ENCODE measurements at regions not wholly inside any gene's neighbourhood (a gene's known extent, or its start where the extent isn't known, plus 50 kb on each side); places are given as distances from the start of the nearest gene placed in this dataset.

DNA sequence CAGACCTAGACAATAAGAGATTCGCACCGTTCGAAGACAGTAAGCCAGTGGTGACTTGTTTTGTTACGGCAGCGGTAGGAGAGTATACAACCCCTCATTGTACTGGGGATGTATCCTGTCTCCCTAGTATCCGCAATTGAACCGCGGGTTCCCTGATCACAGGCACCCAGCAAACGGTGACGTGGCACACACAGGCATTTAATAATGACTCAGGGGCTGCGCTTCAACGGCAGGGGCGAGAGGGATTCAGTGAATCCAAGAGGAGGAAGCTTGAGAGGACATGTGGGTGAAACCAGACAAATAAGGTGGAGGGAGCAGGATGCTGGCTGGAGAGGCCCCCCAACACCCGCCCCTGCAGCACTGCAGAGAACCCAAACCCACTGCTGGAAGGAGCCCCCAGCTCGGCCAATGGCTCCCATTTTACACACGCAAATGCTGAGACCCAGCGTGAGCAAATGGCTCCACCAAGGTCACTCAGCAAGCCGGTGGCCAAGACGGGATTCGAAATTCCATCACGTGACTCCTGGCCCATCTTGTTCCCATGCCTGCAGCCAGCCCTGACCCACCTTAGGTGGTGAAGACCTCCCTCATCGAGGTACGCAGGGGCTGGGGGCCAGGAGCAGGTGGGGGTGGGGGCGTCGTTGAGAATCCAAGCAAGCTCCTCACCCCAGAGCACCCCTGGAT is 149.9 kb downstream of the SYF2 start:
- DNase-seq (ENCODE audit: low read depth) = peak; percentile 90

DNA sequence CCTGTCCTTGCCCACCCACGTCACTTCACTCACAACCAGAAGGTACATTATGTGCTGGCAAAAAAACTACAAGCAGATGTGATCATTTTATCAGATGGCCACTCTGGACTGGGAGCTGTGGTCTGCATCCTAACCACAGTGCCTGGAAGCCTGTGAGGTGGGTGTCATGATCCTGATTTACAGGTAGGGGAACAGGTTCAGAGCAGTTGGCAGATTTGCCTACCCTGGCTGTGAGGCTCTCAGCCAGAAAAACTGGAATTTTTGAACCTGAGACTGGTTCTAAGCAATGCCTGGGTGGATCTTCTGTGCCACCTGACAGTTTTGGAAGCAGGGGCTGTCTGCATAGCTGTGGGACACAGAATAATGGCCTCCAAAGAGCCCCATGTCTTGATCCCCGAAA is 150.8 kb downstream of the SYF2 start:
- DNase-seq (ENCODE audit: low read depth) = no peak

GRCh38 chr1:25080294-25081209 is 150.5 kb upstream of the RUNX3 start:
- peak; percentile 15 for DNase-seq (ENCODE audit: low read depth)

DNA sequence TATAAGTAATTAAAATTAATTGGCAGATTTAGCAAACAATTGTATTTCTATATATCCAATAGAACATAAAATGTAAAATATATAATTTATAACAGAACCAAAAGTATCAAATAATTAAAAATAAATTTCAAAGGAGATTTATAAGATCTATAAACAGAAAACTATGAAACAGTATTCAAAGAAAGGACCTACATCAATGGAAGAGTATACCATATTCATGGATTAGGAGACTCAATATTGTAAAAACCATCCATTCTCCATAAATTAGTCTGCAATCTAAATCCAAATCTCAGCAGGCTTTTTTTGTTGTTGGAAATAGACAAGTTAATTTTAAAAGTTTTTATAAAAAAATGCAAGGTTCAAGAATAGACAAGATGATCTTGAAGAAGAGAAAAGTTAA is 149.0 kb upstream of the RUNX3 start:
- no peak for DNase-seq (ENCODE audit: low read depth)

DNA sequence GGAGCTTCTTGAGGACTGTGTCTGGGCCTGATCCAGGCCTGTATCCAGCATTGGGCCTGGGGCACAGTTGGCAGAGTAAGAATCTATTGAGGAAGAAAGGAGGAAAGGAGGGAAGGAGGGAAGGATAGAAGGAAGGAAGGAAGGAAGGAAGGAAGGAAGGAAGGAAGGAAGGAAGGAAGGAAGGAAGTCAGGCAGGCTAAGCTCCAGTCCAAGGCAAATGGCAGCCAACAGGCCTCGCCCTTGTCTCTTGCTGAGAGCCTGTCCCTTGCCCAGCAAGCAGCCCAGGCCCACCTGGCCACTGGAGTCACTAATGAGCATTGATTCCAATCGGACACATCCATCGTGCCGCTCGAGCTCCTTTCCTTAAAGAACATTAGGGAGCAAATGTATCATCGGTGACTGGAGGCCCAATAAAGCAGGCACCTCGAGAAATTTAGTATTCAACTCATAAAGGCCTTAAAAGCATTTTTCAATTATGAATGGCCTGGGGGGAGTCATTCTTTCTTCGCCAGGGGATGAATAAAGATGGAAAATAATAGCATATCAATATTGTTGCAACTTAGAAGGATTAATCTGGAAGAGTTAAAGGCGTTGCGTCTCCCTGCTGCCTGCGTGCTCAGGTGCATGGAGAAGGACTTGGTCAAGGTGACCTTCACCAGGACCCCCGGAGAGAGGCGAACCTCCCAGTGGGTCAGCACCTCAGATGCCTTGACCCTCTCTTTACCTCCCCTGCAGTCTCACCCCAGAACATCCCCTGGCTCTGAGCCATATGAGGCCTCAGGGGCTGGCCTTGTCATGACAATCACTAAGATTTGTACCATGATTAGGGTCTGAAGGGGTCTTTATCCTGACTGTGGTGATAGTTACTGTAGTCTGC is 144.5 kb upstream of the RUNX3 start:
- DNase-seq (ENCODE audit: low read depth) = no peak

DNA sequence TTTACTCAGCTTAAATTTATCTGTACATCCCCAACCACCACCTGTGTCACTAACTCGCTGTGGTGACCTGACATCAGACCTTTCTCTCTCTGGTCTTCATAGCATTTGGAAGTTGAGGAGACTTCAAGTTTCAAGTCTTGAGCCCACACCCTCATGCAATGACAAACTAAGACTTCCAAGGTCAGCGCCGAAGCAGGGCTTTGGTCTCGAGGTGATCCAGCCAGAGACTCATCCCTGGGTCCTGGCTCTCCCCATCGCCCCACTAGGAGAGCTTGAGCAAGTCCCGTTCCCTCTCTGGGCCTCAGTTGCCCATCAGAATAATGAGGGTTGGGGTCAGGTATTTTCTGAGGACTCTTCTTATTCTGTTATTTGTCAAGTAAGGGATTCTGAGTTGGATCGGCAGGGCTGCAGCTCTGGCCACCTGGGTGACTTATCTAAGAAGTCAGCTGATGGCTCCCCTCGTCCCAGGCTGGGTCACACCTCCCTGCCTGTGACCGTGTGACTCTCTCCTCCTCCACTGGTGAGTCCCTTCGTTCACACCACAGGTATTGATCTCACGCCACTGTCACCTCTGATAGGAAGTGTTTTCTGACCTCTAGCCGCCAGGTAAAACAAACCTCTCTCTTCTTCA is 143.7 kb upstream of the RUNX3 start:
- DNase-seq (ENCODE audit: low read depth) = no peak

GRCh38 chr1:25072461-25072860 is 142.4 kb upstream of the RUNX3 start:
- DNase-seq (ENCODE audit: low read depth) = no peak

GRCh38 chr1:25068829-25069228 is 138.8 kb upstream of the RUNX3 start:
- no peak for DNase-seq (ENCODE audit: low read depth)

GRCh38 chr1:25068316-25068715 is 138.2 kb upstream of the RUNX3 start:
- no peak for DNase-seq (ENCODE audit: low read depth)

DNA sequence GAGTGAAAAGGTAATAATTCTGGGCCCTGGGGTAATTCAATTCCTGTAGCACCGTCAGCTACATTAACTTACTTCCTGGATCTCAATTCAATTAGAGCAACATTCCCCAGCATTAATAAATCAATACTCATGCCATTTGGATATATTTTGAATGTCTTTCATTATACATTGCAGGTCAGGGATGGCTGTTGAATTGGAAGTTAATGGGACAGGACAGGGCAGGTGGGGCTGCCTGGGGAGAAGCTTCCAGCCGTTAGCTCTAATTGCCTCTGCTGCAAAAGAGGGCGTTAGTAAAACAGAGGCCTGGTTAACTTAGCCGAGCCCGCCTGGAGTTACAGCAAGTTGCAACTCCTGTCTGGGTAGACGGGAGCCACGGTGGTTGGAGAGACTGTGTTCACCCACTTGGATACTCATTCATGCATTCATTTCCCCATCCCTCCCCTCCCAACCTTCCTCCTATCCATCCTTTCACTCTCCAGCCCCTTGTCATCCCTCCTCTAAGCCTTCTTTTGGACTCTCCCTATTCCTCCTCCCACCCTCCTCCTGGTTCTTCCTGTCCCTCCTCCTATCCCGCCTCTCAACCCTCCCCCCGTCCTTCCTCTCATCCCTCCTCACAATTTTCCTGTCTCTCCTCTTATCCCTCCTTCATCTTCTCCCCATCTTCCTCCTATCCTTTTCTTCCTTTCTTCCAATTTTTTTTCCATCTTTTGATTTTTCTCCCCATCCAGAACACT is 137.6 kb upstream of the RUNX3 start:
- DNase-seq (ENCODE audit: low read depth) = no peak

DNA sequence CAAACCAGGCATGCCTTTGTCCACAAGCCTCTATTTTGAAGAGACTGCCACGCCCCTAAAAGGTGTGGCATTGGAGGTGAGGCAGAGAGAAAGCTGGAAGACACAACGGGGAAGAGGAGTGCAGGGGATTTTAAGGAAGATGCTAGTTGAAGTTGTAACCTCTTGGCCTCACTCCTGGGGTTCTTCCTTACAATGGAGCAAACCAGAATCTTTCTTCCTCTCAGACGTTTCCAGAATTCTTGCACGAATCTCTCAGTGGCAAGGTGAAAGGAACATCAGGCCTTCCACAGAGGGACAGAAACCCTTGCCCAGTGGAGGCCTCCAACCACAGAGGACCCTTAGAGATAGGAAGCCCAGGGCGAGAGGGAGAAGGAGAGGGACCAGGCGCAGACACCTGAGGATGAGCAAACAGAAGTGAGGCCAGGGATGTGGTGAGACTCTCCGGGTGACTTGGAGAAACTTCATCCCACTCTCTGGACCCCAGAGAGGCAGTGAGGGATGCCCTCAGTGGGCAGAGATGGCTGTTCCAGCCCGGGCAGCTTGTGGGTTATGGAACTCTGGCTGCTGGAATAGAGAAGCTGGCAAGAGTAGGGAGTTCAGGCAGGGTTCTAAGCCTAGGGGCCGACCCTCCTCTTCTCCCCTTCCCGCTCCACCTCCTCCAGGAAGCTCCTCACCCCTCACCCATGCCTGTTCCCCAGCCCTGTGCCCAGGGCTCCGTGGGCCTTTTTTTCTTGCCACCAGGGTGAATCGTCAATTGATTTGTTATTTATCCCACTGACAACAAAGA is 136.8 kb upstream of the RUNX3 start:
- DNase-seq (ENCODE audit: low read depth) = no peak

- no peak for DNase-seq (ENCODE audit: low read depth)
These were observed 136.2 kb upstream of the RUNX3 start for GRCh38 chr1:25066256-25066655.

DNA sequence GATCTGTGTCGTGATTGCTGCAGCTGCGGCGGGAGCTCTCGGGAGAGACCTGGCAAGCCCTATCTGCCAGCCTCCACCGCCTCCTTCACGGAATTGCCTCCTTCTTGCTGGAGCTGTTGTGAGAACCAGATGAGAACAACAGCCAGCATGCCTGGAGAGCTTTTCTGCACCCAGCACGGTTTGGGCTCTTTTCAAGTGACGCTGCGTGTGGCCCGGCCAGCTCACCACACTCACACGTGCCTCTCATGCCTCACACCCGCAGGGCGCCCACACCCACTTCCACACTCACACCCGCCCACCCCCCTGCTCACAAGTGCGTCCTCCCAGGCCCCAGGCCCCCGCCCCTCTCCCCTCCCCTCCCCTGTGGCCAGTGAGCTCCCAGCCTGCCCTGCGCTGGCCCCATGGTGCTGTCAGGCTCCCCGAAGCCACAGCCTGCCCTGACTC is 135.7 kb upstream of the RUNX3 start:
- no peak for DNase-seq (ENCODE audit: low read depth)

- DNase-seq (ENCODE audit: low read depth) = no peak
These were observed 135.2 kb upstream of the RUNX3 start for GRCh38 chr1:25065321-25065721.

DNA sequence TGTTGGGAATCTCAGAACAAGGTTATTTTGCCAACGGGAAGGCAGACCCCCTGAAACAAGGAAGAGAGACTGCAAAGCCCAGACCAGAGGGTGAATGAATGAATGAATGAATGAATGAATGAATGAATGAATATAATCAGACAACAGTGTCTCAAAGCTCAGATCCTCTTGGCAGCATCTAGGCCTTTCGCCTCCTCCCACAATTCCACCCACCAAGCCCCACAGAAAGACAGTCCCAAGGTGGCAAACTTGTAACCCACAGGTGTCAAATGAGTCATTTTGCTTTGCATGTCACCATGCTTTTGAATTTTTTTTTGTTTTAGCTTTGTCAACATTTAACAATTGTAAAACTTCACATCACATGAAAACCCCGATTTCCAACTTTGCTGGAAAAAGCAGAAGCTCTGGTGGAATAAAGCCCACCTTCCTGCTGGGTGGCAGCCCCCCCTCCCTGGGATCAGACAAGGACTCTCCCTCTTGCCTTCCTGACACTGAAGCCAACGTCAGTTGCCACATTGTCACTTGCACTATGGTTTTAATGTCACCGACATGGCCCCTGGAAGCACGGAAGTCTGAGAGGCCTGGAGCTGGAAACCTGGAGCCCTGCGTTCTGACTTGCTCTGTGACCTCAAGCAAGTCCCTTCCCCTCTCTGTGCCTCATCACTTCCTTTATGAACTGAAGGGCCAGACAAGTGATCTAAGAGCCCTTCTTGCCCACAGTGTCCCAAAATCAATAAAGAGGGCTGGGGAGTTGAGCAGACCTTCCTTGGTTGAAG is 134.6 kb upstream of the RUNX3 start:
- DNase-seq (ENCODE audit: low read depth) = no peak

- DNase-seq (ENCODE audit: low read depth) = peak; percentile 79
These were observed 133.7 kb upstream of the RUNX3 start for GRCh38 chr1:25063591-25064416.

- no peak for DNase-seq (ENCODE audit: low read depth)
These were observed 132.7 kb upstream of the RUNX3 start for GRCh38 chr1:25062621-25063255.
